AG04449 (cell line): ENCODE measurements at regions not wholly inside any gene's neighbourhood (a gene's known extent, or its start where the extent isn't known, plus 50 kb on each side); places are given as distances from the start of the nearest gene placed in this dataset.

Experiments used
- CTCF ChIA-PET: fragments of 350-600 bp; formaldehyde crosslinking; extraction: SDS; loops from one replicate; lab custom pipeline; 2021; ENCODE audit warnings: antibody characterized with exemption; lab: Yijun Ruan, JAX
- POLR2A ChIA-PET: fragments of 400-600, 350-600 bp; formaldehyde crosslinking; extraction: SDS; loops from one replicate; lab custom pipeline; 2020; ENCODE audit warnings: antibody characterized with exemption, inconsistent platforms; lab: Yijun Ruan, JAX
- DNase-seq: peaks from one replicate; pipeline ENCODE4 v3.0.0-alpha.2; 2010; ENCODE audit warnings: low read depth, low spot score
- H3K4me3 ChIP-seq: 2 replicates; pipeline ENCODE4 v1.5.1; 2011; ENCODE audit warnings: low read depth, mild to moderate bottlenecking, control low read depth, low read length
- CTCF ChIP-seq: IDR thresholded peaks from one replicate; pipeline ENCODE4 v1.5.1; 2011; ENCODE audit warnings: mild to moderate bottlenecking, moderate library complexity, low read length, control low read depth, inconsistent platforms; ENCODE audit not compliant: insufficient read depth; ENCODE audit errors: missing control alignments

GRCh38 chr15:97401970-97402369 lies 558.5 kb upstream of the ARRDC4 start:
- no peak for DNase-seq
- POLR2A ChIA-PET = no interaction called here
- no peak for TF ChIP-seq CTCF
- H3K4me3 ChIP-seq = no peak overlapping the region
- CTCF ChIA-PET = no interaction called here

- CTCF ChIA-PET = no interaction called here
- POLR2A ChIA-PET = no interaction called here
- H3K4me3 ChIP-seq = no peak overlapping the region
- no peak for TF ChIP-seq CTCF
- DNase-seq = no peak
Observed at GRCh38 chr15:97406841-97407240, 553.7 kb upstream of the ARRDC4 start.

DNA sequence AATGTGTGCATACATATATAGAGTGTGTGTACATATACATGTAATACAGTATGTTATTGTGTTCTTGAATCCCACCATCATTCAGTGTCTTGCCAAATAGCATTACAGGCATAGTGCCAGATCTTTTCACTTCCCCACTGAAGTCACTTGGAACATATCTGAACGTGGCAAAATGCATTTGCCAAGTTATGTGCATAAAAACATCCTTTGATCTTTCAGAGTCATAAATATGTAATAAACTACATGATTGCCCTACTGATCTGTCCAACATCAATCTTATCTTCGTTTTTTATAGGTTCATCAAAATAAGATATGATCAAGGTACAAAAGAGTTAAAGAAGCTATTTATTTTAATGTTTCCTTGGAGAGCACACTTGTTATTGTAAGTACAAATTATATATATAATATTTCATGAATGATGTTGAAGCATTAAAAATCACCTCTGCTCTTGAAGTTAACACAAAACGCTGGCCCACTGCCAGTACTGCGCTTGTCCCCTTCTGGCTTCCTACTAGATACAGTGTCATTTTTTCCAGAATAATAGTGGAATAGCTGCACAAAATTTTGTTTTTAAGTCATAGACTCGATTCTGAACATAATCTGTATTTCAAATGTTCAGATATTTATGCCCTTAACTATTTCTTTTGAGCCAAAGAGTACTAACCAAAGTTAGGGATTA lies 549.5 kb upstream of the ARRDC4 start:
- no peak for DNase-seq
- no peak for TF ChIP-seq CTCF
- CTCF ChIA-PET = no interaction called here

DNA sequence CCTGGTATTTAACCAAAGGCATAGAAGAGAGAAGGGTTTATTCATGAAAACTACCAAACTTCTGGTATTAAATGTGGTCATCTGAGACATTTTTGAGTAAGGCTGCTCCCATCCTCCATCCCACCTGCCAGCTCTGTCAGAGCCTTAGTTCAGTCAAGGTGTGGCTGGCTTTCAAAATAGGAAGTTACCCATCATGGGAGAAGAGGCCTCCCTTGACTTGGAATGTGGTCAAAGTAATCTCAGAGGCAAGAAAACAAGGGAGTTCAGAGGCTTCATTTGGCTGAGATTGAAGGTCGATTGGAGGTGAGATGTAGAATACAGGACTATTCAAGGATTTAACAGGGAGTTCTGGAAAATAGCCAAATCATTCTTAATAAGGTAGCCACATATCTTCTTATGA lies 540.4 kb upstream of the ARRDC4 start:
- H3K4me3 ChIP-seq = no peak overlapping the region
- ChIA-PET POLR2A (no interaction called here), CTCF (no interaction called here)
- no peak for DNase-seq
- TF ChIP-seq CTCF = no peak

More for the DNA sequence above, 549.5 kb upstream of the ARRDC4 start:
- POLR2A ChIA-PET = no interaction called here
- H3K4me3 ChIP-seq = no peak overlapping the region

- DNase-seq = no peak
Observed at GRCh38 chr15:97425596-97425995, 534.9 kb upstream of the ARRDC4 start.

GRCh38 chr15:97443101-97443500 lies 517.4 kb upstream of the ARRDC4 start:
- CTCF ChIA-PET = no interaction called here
- TF ChIP-seq CTCF = no peak

More at GRCh38 chr15:97425596-97425995, 534.9 kb upstream of the ARRDC4 start:
- TF ChIP-seq CTCF = no peak
- no peak overlapping the region for H3K4me3 ChIP-seq
- POLR2A ChIA-PET = no interaction called here
- CTCF ChIA-PET = no interaction called here

More at GRCh38 chr15:97443101-97443500, 517.4 kb upstream of the ARRDC4 start:
- H3K4me3 ChIP-seq = no peak overlapping the region
- POLR2A ChIA-PET = no interaction called here
- DNase-seq = no peak
